ENCODE measurements at regions not wholly inside any gene's neighbourhood (a gene's known extent, or its start where the extent isn't known, plus 50 kb on each side); places are given as distances from the start of the nearest gene placed in this dataset.

GRCh38 chr2:239809391-239809790 is 215.8 kb downstream of the NDUFA10 start:
- TF ChIP-seq CTCF (IDR thresholded peaks at IDR 0.05; ENCODE audit: low read length) (no peak), EZH2 (IDR thresholded peaks at IDR 0.05; ENCODE audit: borderline replicate concordance, low read length) (no peak)

Data from OCI-LY1 (cell line).